ENCODE measurements at regions not wholly inside any gene's neighbourhood (a gene's known extent, or its start where the extent isn't known, plus 50 kb on each side); places are given as distances from the start of the nearest gene placed in this dataset.
"Not testable (repeated sequence)": the region's sequence is repeated elsewhere in the genome, so short reads cannot be mapped to it uniquely, and the experiment has no call there.

GRCh38 chr3:192968901-192969300, 51.2 kb upstream of the MB21D2 start:
- DNase-seq, result not testable (repeated sequence)

DNA sequence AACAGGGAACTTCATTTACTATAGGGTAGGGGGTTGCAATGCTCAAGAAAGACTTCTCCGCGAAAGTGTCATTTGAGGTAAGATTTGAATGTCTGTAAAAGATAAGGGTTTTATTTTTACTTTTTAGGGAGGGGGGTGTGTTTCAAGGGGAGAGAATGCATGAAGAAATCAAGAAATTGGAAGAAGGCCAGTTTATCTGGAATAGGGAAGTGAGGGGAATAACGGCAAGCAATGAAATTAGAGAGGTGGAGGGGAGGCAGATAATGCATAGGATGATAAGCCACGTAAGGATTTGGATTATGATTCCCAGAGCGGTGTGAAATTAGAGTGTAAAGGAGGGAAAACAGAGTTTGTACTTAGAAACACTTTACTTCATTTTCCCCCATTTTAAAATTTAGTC, 63.0 kb upstream of the MB21D2 start:
- DNase-seq, result no peak

- DNase-seq, result no peak
Measured at GRCh38 chr3:192986379-192986778, 68.7 kb upstream of the MB21D2 start.

GRCh38 chr3:192991356-192991755, 73.7 kb upstream of the MB21D2 start:
- no peak for DNase-seq

DNA sequence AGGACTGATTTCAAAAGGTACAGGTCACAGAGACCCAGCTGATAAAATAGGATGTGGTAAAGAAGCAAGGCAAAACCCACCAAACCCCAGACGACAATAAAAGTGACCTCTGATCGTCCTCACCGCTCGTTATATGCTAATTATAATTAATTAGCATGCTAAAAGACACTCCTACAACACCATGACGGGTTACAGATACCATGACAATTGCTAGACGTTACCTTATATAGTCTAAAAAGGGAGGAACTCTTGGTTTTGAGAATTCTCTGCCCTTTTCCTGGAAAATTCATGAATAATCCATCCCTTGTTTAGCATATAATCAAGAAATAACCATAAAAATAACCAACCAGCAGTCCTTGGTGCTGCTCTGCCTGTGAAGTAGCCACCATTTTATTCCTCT, 74.7 kb upstream of the MB21D2 start:
- DNase-seq, result no peak

DNA sequence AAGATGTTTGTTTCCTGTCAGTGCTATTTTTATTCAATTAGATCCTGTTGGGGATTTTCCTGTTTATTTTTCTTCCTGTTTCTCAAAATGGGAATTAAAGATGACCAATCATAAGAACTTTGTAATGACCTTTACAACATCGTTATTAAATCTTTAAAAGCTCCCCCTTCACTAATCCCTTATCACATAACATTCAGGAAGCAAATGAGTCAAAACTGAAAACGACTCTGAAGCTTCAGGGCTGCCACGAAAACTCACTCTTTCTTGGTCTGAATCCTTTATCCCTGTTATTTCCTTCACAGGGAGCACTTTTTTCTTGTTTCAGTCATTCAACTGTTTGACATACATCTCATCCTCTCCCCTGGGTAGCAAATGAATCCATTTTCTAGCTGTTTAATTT, 75.8 kb upstream of the MB21D2 start:
- no peak for DNase-seq

- not testable (repeated sequence) for DNase-seq
Measured at GRCh38 chr3:193001113-193001512, 83.5 kb upstream of the MB21D2 start.

DNA sequence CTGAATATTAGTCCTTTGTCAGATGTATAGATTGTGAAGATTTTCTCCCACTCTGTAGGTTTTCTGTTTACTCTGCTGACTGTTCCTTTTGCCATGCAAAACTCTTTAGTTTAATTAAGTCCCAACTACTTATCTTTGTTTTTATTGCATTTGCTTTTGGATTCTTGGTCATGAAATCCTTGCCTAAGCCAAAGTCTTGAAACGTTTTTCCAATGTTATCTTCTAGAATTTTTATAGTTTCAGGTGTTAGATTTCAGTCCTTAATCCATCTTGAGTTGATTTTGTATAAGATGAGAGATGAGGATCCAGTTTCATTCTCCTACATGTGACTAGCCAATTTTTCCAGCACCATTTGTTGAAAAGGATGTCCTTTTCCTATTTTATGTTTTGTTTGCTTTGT, 86.0 kb upstream of the MB21D2 start:
- DNase-seq, result not testable (repeated sequence)

GRCh38 chr3:193008654-193009053, 91.0 kb upstream of the MB21D2 start:
- DNase-seq, result no peak

DNA sequence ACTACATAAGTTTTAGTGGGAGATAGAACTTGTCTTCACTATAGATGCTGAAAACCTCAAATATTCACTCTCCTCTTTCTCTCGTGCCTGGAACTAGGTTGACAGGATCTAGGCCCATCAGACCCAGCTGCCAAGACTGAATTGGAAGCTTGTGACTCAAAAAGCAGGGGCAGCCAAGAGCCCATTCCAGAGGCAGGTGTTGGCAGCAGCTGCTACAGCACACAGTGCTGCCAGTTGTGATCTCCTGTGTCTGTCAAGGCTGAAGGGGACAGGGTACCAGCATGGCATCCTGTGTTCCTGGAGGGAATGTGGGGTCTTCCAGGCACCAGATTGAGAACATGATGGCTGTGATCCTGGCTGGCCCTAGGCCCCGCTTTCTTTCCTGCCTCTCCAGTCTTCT, 92.5 kb upstream of the MB21D2 start:
- peak; percentile 5 for DNase-seq

DNA sequence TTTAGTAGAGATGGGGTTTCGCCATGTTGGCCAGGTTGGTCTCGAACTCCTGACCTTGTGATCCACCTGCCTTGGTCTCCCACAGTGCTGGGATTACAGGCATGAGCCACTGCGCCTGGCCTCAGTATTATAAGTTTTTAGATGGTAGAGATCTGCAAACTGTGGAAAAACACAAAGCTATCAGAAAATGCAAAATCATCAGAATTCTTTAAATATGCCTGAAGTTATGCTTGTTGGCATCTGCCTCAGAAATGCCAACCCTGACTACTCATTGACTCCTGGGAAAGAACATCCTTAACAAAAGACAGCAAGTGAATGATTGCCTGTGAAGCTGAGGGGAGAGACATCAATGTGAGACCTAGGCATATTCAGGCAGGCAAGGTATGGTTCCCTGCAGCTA, 94.3 kb upstream of the MB21D2 start:
- DNase-seq, result no peak

DNA sequence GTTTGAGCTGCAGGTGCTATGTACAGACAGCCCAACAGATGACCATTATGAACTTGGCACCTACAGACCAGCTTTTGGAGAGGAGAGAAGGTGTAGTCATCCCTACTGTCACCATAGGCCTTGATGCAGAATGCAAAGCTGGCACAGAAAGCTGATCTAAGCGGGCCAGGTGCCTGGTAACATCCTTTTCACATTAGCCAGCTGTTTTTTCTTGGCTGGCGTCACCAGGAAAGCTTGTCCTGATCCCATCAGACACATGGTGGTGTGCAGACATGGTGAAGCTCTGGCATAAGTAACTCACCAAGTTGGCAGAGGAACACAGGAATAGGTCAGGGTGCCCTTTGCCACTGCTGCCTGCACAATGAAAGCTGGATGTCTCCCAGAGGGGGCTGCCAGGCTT, 97.2 kb upstream of the MB21D2 start:
- peak; percentile 34 for DNase-seq

DNA sequence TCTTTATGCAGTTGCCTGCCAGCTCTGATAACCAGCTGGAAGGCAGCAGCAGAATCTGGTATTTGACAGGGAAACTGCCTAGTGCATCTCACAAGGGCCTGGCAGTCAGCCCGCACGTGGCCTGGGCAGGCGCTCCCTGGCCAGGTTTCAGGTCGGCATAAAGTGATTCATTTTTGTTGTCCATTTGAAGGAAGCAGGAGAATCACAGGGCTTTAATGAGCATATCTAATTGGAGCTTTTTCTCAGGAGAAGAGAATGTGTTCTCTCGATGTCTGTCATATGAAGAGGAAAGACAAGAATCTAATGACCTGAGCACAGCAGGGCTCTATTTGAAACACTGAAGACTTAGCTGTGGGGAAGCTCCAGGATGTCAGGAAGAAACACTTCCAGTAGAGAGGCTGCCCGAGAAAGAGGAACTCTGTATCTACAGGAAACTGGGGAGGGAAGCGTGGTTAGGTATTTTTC, 98.8 kb upstream of the MB21D2 start:
- DNase-seq, result peak; percentile 97

- no peak for DNase-seq
Measured at GRCh38 chr3:193021506-193022010, 103.9 kb upstream of the MB21D2 start.

- DNase-seq, result no peak
Measured at GRCh38 chr3:193023218-193023617, 105.6 kb upstream of the MB21D2 start.

GRCh38 chr3:193028258-193028657, 110.6 kb upstream of the MB21D2 start:
- no peak for DNase-seq

GRCh38 chr3:193029800-193030199, 112.1 kb upstream of the MB21D2 start:
- DNase-seq, result peak; percentile 19

DNA sequence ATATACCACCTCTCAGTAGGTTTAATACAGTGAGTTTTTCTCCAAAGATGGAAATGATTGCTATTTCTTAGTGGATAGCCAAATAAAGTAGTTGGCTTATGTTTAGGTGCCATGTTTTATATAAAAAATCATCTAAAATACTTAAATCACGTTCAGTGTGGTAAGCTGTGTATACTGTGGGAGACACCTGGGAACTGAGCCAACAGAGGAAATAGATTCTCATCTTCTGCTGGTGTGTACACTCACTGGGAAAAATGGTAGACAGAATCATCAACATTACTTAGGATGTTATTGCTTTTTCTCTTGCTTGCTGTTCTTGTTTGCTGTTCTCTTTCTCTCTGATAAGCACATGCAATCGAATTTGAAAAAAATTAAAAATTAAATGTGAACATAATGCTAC, 112.6 kb upstream of the MB21D2 start:
- DNase-seq, result peak; percentile 69

DNA sequence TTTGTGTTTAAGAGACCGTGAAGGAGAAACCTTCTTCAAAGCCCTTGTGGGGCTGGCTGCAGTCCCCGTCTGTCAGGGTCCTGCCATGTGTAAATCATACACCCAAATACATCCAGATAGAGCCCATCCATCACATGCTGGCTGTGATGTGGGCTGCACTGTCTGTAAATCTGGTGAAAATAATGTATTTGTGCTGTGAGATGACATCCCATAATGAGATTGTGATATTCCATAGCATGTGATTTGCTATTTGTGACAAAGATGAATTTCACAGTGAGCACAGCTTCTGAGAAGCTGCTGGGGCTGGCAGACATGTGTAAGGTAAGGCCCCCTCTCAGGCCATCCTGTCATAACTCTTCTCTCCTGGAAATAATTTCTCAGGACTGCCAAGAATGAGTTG, 114.3 kb upstream of the MB21D2 start:
- DNase-seq, result no peak

- no peak for DNase-seq
Measured at GRCh38 chr3:193033226-193033780, 115.6 kb upstream of the MB21D2 start.

- not testable (repeated sequence) for DNase-seq
Measured at GRCh38 chr3:193037828-193038227, 120.2 kb upstream of the MB21D2 start.

DNA sequence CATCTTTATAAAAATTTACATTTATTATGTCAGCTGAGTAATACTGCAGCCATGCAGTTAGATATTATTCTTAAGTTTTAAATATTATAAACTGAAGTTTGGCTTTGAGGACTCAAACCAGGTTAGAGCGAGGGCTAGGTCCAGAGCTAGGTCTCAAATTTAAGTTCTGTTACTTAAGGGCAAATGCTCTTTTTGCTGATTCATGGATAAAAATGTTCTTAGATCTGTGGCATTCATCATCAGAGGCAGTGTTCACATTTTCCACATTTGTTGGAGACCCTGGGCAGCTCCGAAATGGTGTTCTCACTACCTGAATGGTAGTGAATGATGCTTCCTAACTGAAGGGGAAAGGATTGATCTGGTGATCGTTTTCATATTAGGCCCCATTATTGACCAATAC, 121.4 kb upstream of the MB21D2 start:
- DNase-seq, result no peak

GRCh38 chr3:193040836-193041672, 123.4 kb upstream of the MB21D2 start:
- DNase-seq, result peak; percentile 78

GRCh38 chr3:193046371-193046770, 128.7 kb upstream of the MB21D2 start:
- DNase-seq, result no peak
